ENCODE measurements at regions not wholly inside any gene's neighbourhood (a gene's known extent, or its start where the extent isn't known, plus 50 kb on each side); places are given as distances from the start of the nearest gene placed in this dataset.

GRCh38 chrX:34437586-34437985 lies 219.5 kb downstream of the TMEM47 start:
- DNase-seq (ENCODE audit: low spot score): no peak
- H3K27ac Mint-ChIP-seq (ENCODE audit: unreplicated experiment): no peak overlapping the region
- no peaks in the 10 kb centered on the region for H3K4me1 Mint-ChIP-seq (ENCODE audit: unreplicated experiment)
- H3K4me3 Mint-ChIP-seq (ENCODE audit: unreplicated experiment): no peak overlapping the region
- no peaks in the 10 kb centered on the region for H3K27me3 Mint-ChIP-seq (ENCODE audit: unreplicated experiment)
- no peaks in the 10 kb centered on the region for H3K36me3 Mint-ChIP-seq (ENCODE audit: low read depth, unreplicated experiment)
- TF ChIP-seq CTCF (IDR thresholded peaks at IDR 0.05; ENCODE audit: unreplicated experiment): no peak
- H3K9me3 Mint-ChIP-seq (ENCODE audit: unreplicated experiment): no peaks in the 10 kb centered on the region

GRCh38 chrX:34426334-34426733 lies 230.8 kb downstream of the TMEM47 start:
- Mint-ChIP-seq H3K36me3 (ENCODE audit: low read depth, unreplicated experiment) (no peaks in the 10 kb centered on the region), H3K4me3 (ENCODE audit: unreplicated experiment) (no peak overlapping the region), H3K4me1 (ENCODE audit: unreplicated experiment) (peaks cover 2% of the 10 kb centered on the region), H3K9me3 (ENCODE audit: unreplicated experiment) (no peaks in the 10 kb centered on the region), H3K27ac (ENCODE audit: unreplicated experiment) (no peak overlapping the region), H3K27me3 (ENCODE audit: unreplicated experiment) (no peaks in the 10 kb centered on the region)
- TF ChIP-seq CTCF (IDR thresholded peaks at IDR 0.05; ENCODE audit: unreplicated experiment): no peak
- DNase-seq (ENCODE audit: low spot score): no peak

GRCh38 chrX:34406580-34406979 lies 250.5 kb downstream of the TMEM47 start:
- TF ChIP-seq CTCF (IDR thresholded peaks at IDR 0.05; ENCODE audit: unreplicated experiment): no peak
- no peak overlapping the region for H3K27ac Mint-ChIP-seq (ENCODE audit: unreplicated experiment)

GRCh38 chrX:34404386-34405070 lies 252.6 kb downstream of the TMEM47 start:
- no peak for DNase-seq (ENCODE audit: low spot score)
- H3K27ac Mint-ChIP-seq (ENCODE audit: unreplicated experiment): no peak overlapping the region
- H3K36me3 Mint-ChIP-seq (ENCODE audit: low read depth, unreplicated experiment): no peaks in the 10 kb centered on the region
- H3K4me1 Mint-ChIP-seq (ENCODE audit: unreplicated experiment): peaks cover 6% of the 10 kb centered on the region
- H3K27me3 Mint-ChIP-seq (ENCODE audit: unreplicated experiment): peaks cover 3% of the 10 kb centered on the region
- no peak overlapping the region for H3K4me3 Mint-ChIP-seq (ENCODE audit: unreplicated experiment)
- H3K9me3 Mint-ChIP-seq (ENCODE audit: unreplicated experiment): no peaks in the 10 kb centered on the region
- TF ChIP-seq CTCF (IDR thresholded peaks at IDR 0.05; ENCODE audit: unreplicated experiment): no peak

More at GRCh38 chrX:34406580-34406979, 250.5 kb downstream of the TMEM47 start:
- H3K4me1 Mint-ChIP-seq (ENCODE audit: unreplicated experiment): peaks cover 6% of the 10 kb centered on the region
- no peaks in the 10 kb centered on the region for H3K36me3 Mint-ChIP-seq (ENCODE audit: low read depth, unreplicated experiment)
- no peaks in the 10 kb centered on the region for H3K9me3 Mint-ChIP-seq (ENCODE audit: unreplicated experiment)
- no peak for DNase-seq (ENCODE audit: low spot score)
- peaks cover 3% of the 10 kb centered on the region for H3K27me3 Mint-ChIP-seq (ENCODE audit: unreplicated experiment)
- no peak overlapping the region for H3K4me3 Mint-ChIP-seq (ENCODE audit: unreplicated experiment)

GRCh38 chrX:34401411-34401810 lies 255.7 kb downstream of the TMEM47 start:
- no peak for DNase-seq (ENCODE audit: low spot score)
- H3K4me1 Mint-ChIP-seq (ENCODE audit: unreplicated experiment): peaks cover 6% of the 10 kb centered on the region
- H3K27me3 Mint-ChIP-seq (ENCODE audit: unreplicated experiment): peaks cover 3% of the 10 kb centered on the region
- no peak overlapping the region for H3K27ac Mint-ChIP-seq (ENCODE audit: unreplicated experiment)
- H3K36me3 Mint-ChIP-seq (ENCODE audit: low read depth, unreplicated experiment): no peaks in the 10 kb centered on the region
- TF ChIP-seq CTCF (IDR thresholded peaks at IDR 0.05; ENCODE audit: unreplicated experiment): no peak
- no peaks in the 10 kb centered on the region for H3K9me3 Mint-ChIP-seq (ENCODE audit: unreplicated experiment)
- no peak overlapping the region for H3K4me3 Mint-ChIP-seq (ENCODE audit: unreplicated experiment)

Measured in endothelial cell (in vitro differentiated cells).